GM19468 (cell line): ENCODE measurements at regions not wholly inside any gene's neighbourhood (a gene's known extent, or its start where the extent isn't known, plus 50 kb on each side); places are given as distances from the start of the nearest gene placed in this dataset.
"Not testable (repeated sequence)": the region's sequence is repeated elsewhere in the genome, so short reads cannot be mapped to it uniquely, and the experiment has no call there.

Source experiments
- ATAC-seq: cut with Tn5 transposase; IDR thresholded peaks from one replicate; pipeline ENCODE4 v1.9.1; 2021; ENCODE audit warnings: mild to moderate bottlenecking, moderate library complexity, moderate number of reproducible peaks; ENCODE audit not compliant: unreplicated experiment; ENCODE audit errors: extremely low read depth

- ATAC-seq, result no peak
Measured at GRCh38 chr21:14690886-14691285, 144.8 kb upstream of the SAMSN1 start.

- no peak for ATAC-seq
Measured at GRCh38 chr21:14688936-14689335, 142.8 kb upstream of the SAMSN1 start.

GRCh38 chr21:14688412-14688811 lies 142.3 kb upstream of the SAMSN1 start:
- no peak for ATAC-seq

- ATAC-seq, result peak; percentile 7
Measured at GRCh38 chr21:14687268-14687625, 141.1 kb upstream of the SAMSN1 start.

- peak; percentile 45 for ATAC-seq
Measured at GRCh38 chr21:14686466-14687267, 140.6 kb upstream of the SAMSN1 start.

- ATAC-seq, result no peak
Measured at GRCh38 chr21:14685568-14685967, 139.5 kb upstream of the SAMSN1 start.

GRCh38 chr21:14684071-14684470 lies 138.0 kb upstream of the SAMSN1 start:
- ATAC-seq, result peak; percentile 22

- ATAC-seq, result no peak
Measured at GRCh38 chr21:14683063-14683462, 136.9 kb upstream of the SAMSN1 start.

- ATAC-seq, result no peak
Measured at GRCh38 chr21:14678973-14679574, 133.0 kb upstream of the SAMSN1 start.

- no peak for ATAC-seq
Measured at GRCh38 chr21:14677639-14678179, 131.6 kb upstream of the SAMSN1 start.

- ATAC-seq, result no peak
Measured at GRCh38 chr21:14677013-14677412, 130.9 kb upstream of the SAMSN1 start.

- ATAC-seq, result peak; percentile 37
Measured at GRCh38 chr21:14675774-14676530, 129.8 kb upstream of the SAMSN1 start.

GRCh38 chr21:14673649-14674048 lies 127.5 kb upstream of the SAMSN1 start:
- no peak for ATAC-seq

GRCh38 chr21:14672466-14672865 lies 126.4 kb upstream of the SAMSN1 start:
- no peak for ATAC-seq

GRCh38 chr21:14670409-14670808 lies 124.3 kb upstream of the SAMSN1 start:
- no peak for ATAC-seq

GRCh38 chr21:14669092-14669491 lies 123.0 kb upstream of the SAMSN1 start:
- ATAC-seq, result not testable (repeated sequence)

- ATAC-seq, result no peak
Measured at GRCh38 chr21:14657241-14658008, 111.3 kb upstream of the SAMSN1 start.

- ATAC-seq, result no peak
Measured at GRCh38 chr21:14646893-14647292, 100.8 kb upstream of the SAMSN1 start.

- ATAC-seq, result no peak
Measured at GRCh38 chr21:14645702-14646101, 99.6 kb upstream of the SAMSN1 start.

GRCh38 chr21:14632359-14632758 lies 86.2 kb upstream of the SAMSN1 start:
- no peak for ATAC-seq
